ENCODE measurements at regions not wholly inside any gene's neighbourhood (a gene's known extent, or its start where the extent isn't known, plus 50 kb on each side); places are given as distances from the start of the nearest gene placed in this dataset.

GRCh38 chr4:173929921-173930320 lies 353.5 kb downstream of the FBXO8 start:
- whole genome bisulfite sequencing (ENCODE audit: insufficient coverage) = no CpG with 5 or more reads among the region's 3 CpGs
- H3K4me1 ChIP-seq (ENCODE audit: control insufficient read depth, insufficient read depth, low read length) = no peaks in the 10 kb centered on the region
- H3K27ac ChIP-seq (ENCODE audit: low read depth, low read length) = no peak overlapping the region
- H3K36me3 ChIP-seq (ENCODE audit: control insufficient read depth, insufficient read depth, low read length) = no peaks in the 10 kb centered on the region
- H3K27me3 ChIP-seq (ENCODE audit: control insufficient read depth, insufficient read depth, low read length) = no peaks in the 10 kb centered on the region
- DNase-seq (ENCODE audit: low read depth in 4 of 6, low spot score in 6 of 6) = no peak
- H3K4me3 ChIP-seq (ENCODE audit: low read depth, low read length) = no peak overlapping the region
- no peaks in the 10 kb centered on the region for H3K9me3 ChIP-seq (ENCODE audit: control insufficient read depth, insufficient read depth, low read length)

GRCh38 chr4:173924561-173924960 lies 358.9 kb downstream of the FBXO8 start:
- H3K9me3 ChIP-seq (ENCODE audit: control insufficient read depth, insufficient read depth, low read length) = no peaks in the 10 kb centered on the region
- no peaks in the 10 kb centered on the region for H3K27me3 ChIP-seq (ENCODE audit: control insufficient read depth, insufficient read depth, low read length)
- no peaks in the 10 kb centered on the region for H3K4me1 ChIP-seq (ENCODE audit: control insufficient read depth, insufficient read depth, low read length)
- H3K27ac ChIP-seq (ENCODE audit: low read depth, low read length) = no peak overlapping the region
- no peak for DNase-seq (ENCODE audit: low read depth in 4 of 6, low spot score in 6 of 6)
- H3K36me3 ChIP-seq (ENCODE audit: control insufficient read depth, insufficient read depth, low read length) = no peaks in the 10 kb centered on the region
- WGBS (ENCODE audit: insufficient coverage) = 82% methylated on average over 4 of the region's 4 CpGs
- H3K4me3 ChIP-seq (ENCODE audit: low read depth, low read length) = no peak overlapping the region

GRCh38 chr4:173919861-173920260 lies 363.6 kb downstream of the FBXO8 start:
- Histone ChIP-seq H3K27ac (ENCODE audit: low read depth, low read length) (no peak overlapping the region), H3K4me3 (ENCODE audit: low read depth, low read length) (no peak overlapping the region), H3K9me3 (ENCODE audit: control insufficient read depth, insufficient read depth, low read length) (no peaks in the 10 kb centered on the region), H3K36me3 (ENCODE audit: control insufficient read depth, insufficient read depth, low read length) (no peaks in the 10 kb centered on the region), H3K27me3 (ENCODE audit: control insufficient read depth, insufficient read depth, low read length) (no peaks in the 10 kb centered on the region), H3K4me1 (ENCODE audit: control insufficient read depth, insufficient read depth, low read length) (no peaks in the 10 kb centered on the region)
- DNase-seq (ENCODE audit: low read depth in 4 of 6, low spot score in 6 of 6) = no peak
- WGBS (ENCODE audit: insufficient coverage) = 38% methylated on average over 1 of the region's 1 CpG

GRCh38 chr4:173919196-173919595 lies 364.3 kb downstream of the FBXO8 start:
- Histone ChIP-seq H3K36me3 (ENCODE audit: control insufficient read depth, insufficient read depth, low read length) (no peaks in the 10 kb centered on the region), H3K27me3 (ENCODE audit: control insufficient read depth, insufficient read depth, low read length) (no peaks in the 10 kb centered on the region), H3K4me3 (ENCODE audit: low read depth, low read length) (no peak overlapping the region), H3K4me1 (ENCODE audit: control insufficient read depth, insufficient read depth, low read length) (no peaks in the 10 kb centered on the region), H3K9me3 (ENCODE audit: control insufficient read depth, insufficient read depth, low read length) (no peaks in the 10 kb centered on the region), H3K27ac (ENCODE audit: low read depth, low read length) (no peak overlapping the region)
- DNase-seq (ENCODE audit: low read depth in 4 of 6, low spot score in 6 of 6) = no peak
- no CpG with 5 or more reads among the region's 2 CpGs for WGBS (ENCODE audit: insufficient coverage)

GRCh38 chr4:173917255-173917960 lies 366.1 kb downstream of the FBXO8 start:
- no peak overlapping the region for H3K4me3 ChIP-seq (ENCODE audit: low read depth, low read length)
- DNase-seq (ENCODE audit: low read depth in 4 of 6, low spot score in 6 of 6) = peak in 1 of 6 donors; percentile 25
- 25% methylated on average over 2 of the region's 8 CpGs for WGBS (ENCODE audit: insufficient coverage)
- no peaks in the 10 kb centered on the region for H3K9me3 ChIP-seq (ENCODE audit: control insufficient read depth, insufficient read depth, low read length)
- H3K27ac ChIP-seq (ENCODE audit: low read depth, low read length) = peak overlapping the region; percentile 53
- no peaks in the 10 kb centered on the region for H3K4me1 ChIP-seq (ENCODE audit: control insufficient read depth, insufficient read depth, low read length)
- no peaks in the 10 kb centered on the region for H3K36me3 ChIP-seq (ENCODE audit: control insufficient read depth, insufficient read depth, low read length)
- H3K27me3 ChIP-seq (ENCODE audit: control insufficient read depth, insufficient read depth, low read length) = no peaks in the 10 kb centered on the region

- Histone ChIP-seq H3K4me3 (ENCODE audit: low read depth, low read length) (no peak overlapping the region), H3K4me1 (ENCODE audit: control insufficient read depth, insufficient read depth, low read length) (no peaks in the 10 kb centered on the region)
- WGBS (ENCODE audit: insufficient coverage) = 100% methylated on average over 1 of the region's 6 CpGs
These were observed 370.0 kb downstream of the FBXO8 start for GRCh38 chr4:173913496-173913895.

GRCh38 chr4:173912384-173912783 lies 371.1 kb downstream of the FBXO8 start:
- Histone ChIP-seq H3K4me1 (ENCODE audit: control insufficient read depth, insufficient read depth, low read length) (no peaks in the 10 kb centered on the region), H3K27ac (ENCODE audit: low read depth, low read length) (no peak overlapping the region), H3K27me3 (ENCODE audit: control insufficient read depth, insufficient read depth, low read length) (no peaks in the 10 kb centered on the region), H3K36me3 (ENCODE audit: control insufficient read depth, insufficient read depth, low read length) (no peaks in the 10 kb centered on the region), H3K9me3 (ENCODE audit: control insufficient read depth, insufficient read depth, low read length) (no peaks in the 10 kb centered on the region), H3K4me3 (ENCODE audit: low read depth, low read length) (no peak overlapping the region)
- WGBS (ENCODE audit: insufficient coverage) = 88% methylated on average over 1 of the region's 1 CpG
- no peak for DNase-seq (ENCODE audit: low read depth in 4 of 6, low spot score in 6 of 6)

More at GRCh38 chr4:173913496-173913895, 370.0 kb downstream of the FBXO8 start:
- Histone ChIP-seq H3K36me3 (ENCODE audit: control insufficient read depth, insufficient read depth, low read length) (no peaks in the 10 kb centered on the region), H3K9me3 (ENCODE audit: control insufficient read depth, insufficient read depth, low read length) (no peaks in the 10 kb centered on the region), H3K27ac (ENCODE audit: low read depth, low read length) (no peak overlapping the region), H3K27me3 (ENCODE audit: control insufficient read depth, insufficient read depth, low read length) (no peaks in the 10 kb centered on the region)
- DNase-seq (ENCODE audit: low read depth in 4 of 6, low spot score in 6 of 6) = no peak

- Histone ChIP-seq H3K4me3 (ENCODE audit: low read depth, low read length) (no peak overlapping the region), H3K27ac (ENCODE audit: low read depth, low read length) (no peak overlapping the region), H3K27me3 (ENCODE audit: control insufficient read depth, insufficient read depth, low read length) (no peaks in the 10 kb centered on the region), H3K9me3 (ENCODE audit: control insufficient read depth, insufficient read depth, low read length) (no peaks in the 10 kb centered on the region), H3K4me1 (ENCODE audit: control insufficient read depth, insufficient read depth, low read length) (no peaks in the 10 kb centered on the region), H3K36me3 (ENCODE audit: control insufficient read depth, insufficient read depth, low read length) (no peaks in the 10 kb centered on the region)
- no CpG with 5 or more reads among the region's 4 CpGs for WGBS (ENCODE audit: insufficient coverage)
- DNase-seq (ENCODE audit: low read depth in 4 of 6, low spot score in 6 of 6) = no peak
These were observed 372.6 kb downstream of the FBXO8 start for GRCh38 chr4:173910891-173911290.

- Histone ChIP-seq H3K9me3 (ENCODE audit: control insufficient read depth, insufficient read depth, low read length) (no peaks in the 10 kb centered on the region), H3K4me1 (ENCODE audit: control insufficient read depth, insufficient read depth, low read length) (no peaks in the 10 kb centered on the region), H3K27ac (ENCODE audit: low read depth, low read length) (no peak overlapping the region), H3K27me3 (ENCODE audit: control insufficient read depth, insufficient read depth, low read length) (no peaks in the 10 kb centered on the region), H3K36me3 (ENCODE audit: control insufficient read depth, insufficient read depth, low read length) (no peaks in the 10 kb centered on the region), H3K4me3 (ENCODE audit: low read depth, low read length) (no peak overlapping the region)
- no peak for DNase-seq (ENCODE audit: low read depth in 4 of 6, low spot score in 6 of 6)
- 86% methylated on average over 3 of the region's 3 CpGs for WGBS (ENCODE audit: insufficient coverage)
These were observed 374.2 kb downstream of the FBXO8 start for GRCh38 chr4:173909294-173909693.

- DNase-seq (ENCODE audit: low read depth in 4 of 6, low spot score in 6 of 6) = no peak
- Histone ChIP-seq H3K27me3 (ENCODE audit: control insufficient read depth, insufficient read depth, low read length) (no peaks in the 10 kb centered on the region), H3K4me3 (ENCODE audit: low read depth, low read length) (no peak overlapping the region), H3K36me3 (ENCODE audit: control insufficient read depth, insufficient read depth, low read length) (no peaks in the 10 kb centered on the region), H3K27ac (ENCODE audit: low read depth, low read length) (no peak overlapping the region), H3K9me3 (ENCODE audit: control insufficient read depth, insufficient read depth, low read length) (no peaks in the 10 kb centered on the region), H3K4me1 (ENCODE audit: control insufficient read depth, insufficient read depth, low read length) (no peaks in the 10 kb centered on the region)
- WGBS (ENCODE audit: insufficient coverage) = no CpG with 5 or more reads among the region's 2 CpGs
These were observed 369.8 kb upstream of the HAND2 start for GRCh38 chr4:173899813-173900212.
